HG03135 (cell line): ENCODE measurements at regions not wholly inside any gene's neighbourhood (a gene's known extent, or its start where the extent isn't known, plus 50 kb on each side); places are given as distances from the start of the nearest gene placed in this dataset.
A peak's percentile ranks its signal among the peaks of the same experiment; 100 is the strongest.

ENCODE experiments used
- ATAC-seq: cut with Tn5 transposase; IDR thresholded peaks from one replicate; pipeline ENCODE4 v1.9.1; 2021; ENCODE audit warnings: mild to moderate bottlenecking, moderate library complexity; ENCODE audit not compliant: unreplicated experiment

DNA sequence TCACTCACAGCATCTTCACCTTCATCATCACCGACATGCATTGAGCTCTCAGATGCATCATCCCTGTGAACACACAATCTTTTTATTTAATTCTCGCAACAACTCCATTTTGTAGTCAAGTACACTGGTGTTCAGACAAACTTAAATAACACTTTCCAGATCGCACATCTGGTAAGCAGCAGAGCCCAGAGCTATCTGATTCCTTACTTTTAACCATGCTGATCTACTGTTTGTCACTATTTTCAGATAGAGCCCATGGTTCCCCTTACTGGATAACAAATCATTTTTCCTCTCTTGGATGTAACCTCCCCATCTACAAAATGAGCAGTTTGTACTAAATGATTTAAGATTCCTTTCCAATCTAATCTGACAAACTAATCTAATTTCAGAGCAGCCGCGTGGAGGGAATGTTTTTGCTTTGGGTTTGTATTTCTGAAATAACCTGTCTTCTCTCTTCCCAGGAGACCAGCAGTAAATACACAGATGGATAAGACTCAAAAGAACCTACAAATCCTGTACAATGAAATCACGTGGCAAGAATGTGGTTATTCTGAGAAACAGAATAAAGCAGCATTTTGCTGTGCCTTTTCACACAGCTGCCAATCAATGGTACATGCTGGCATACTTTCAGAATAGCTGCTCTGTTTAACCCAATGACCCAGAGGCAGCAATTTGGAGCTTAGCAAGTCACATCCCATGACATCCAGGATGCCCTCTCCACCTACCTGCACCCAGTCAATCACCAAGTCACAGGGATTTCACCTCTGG lies 72.9 kb upstream of the CCL2 start:
- ATAC-seq, result no peak

DNA sequence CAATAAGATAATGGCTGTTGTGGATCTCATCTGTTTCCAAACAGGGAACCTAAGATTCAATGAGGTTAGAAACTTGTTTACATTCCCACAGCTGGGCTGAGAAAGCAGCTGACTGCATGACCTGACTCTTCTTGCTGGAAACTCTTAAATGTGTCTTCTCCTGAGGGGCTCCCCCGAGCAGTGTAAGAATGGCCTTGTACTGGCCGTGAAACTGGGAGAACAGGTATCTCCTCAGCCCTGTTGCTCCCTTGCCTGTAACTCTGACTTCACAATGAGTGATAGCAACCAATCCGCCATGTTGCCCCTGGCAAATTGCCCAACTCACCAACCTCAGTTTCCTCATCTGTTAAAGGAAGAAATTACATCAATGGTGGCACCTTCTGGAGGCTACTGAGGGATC lies 59.1 kb upstream of the CCL2 start:
- ATAC-seq, result no peak

DNA sequence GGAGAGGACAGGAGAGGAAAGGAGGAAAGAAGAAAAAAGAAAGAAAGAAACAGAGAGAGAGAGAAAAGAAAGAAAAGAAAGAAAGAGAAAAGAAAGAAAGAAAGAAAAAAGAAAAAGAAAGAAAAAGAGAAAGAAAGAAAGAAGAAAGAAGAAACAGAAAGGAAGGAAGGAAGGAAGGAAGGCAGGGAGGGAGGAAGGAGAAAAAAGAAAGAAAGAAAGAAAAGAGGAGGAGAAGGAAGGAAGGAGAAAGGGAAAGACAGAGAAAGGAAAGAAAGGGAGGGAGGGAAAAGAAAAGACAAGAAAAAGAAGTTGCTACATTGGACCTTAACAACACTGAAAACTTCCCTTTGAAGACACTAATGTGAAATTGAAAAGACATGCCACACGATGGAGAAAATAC lies 56.6 kb upstream of the CCL2 start:
- ATAC-seq, result no peak

DNA sequence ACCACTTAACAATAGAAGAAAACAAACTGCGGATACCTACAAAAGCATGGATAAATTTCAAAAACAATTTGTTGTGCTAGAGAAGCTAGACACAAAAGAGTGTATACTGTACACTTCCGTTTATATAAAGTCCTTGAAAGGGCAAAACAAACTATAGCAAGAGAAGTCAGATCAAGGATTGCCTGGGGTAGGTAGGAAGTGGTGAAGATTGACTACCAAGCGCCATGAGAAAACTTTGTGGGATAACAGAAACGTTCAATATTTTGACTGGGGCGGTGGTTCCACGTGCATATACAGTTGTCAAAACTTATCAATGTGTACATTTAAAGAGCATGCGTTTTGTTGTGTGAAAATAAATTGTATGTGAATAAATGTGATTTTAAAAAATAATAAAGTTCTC lies 55.6 kb upstream of the CCL2 start:
- ATAC-seq, result no peak

DNA sequence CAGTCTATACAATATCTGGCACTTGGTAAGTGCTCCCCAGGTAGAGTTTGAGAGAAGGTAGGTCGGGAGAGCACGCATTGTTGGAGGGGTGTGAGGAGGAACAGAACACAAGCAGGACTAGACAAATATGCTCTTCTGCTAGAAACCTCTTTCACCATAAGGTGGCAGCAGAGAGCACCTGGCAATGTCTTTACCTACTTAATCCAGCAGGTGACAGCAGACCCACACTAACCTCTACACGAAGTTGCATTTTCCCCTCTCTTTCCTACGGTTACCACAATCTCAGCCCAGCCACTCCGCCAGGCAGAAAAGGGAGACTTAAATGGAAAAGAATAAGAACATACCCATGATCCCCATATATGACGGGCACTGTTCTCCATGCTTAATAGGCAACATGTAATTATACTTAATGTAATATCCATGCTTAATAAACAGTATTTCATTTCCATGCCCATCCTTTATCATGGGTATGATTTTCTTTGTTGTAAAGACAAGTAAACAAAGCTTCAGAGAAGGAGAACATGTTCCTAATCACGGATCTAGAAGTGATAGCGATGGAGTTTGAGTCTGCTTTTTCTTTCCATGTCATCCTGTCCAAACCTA lies 55.1 kb upstream of the CCL2 start:
- peak; percentile 66 for ATAC-seq

DNA sequence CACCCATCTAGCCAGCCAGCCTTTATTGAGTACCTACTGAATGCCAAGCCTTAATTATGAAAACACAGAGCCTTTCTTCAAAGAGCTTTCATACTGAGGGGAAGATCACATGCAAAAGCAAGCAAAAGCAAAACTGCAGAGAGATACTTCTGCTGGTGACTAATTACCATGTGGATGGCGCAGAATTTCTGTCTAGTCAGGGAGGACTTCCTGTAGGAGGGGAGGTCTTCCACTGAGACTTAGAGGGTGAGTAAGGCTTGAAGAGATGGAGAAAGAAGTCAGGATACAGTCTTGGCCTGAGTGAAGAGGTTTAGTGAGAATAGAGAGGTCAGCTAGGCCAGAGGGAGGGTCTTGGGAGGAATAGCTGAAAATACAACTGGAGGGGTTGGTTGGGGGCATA lies 53.9 kb upstream of the CCL2 start:
- ATAC-seq, result no peak

DNA sequence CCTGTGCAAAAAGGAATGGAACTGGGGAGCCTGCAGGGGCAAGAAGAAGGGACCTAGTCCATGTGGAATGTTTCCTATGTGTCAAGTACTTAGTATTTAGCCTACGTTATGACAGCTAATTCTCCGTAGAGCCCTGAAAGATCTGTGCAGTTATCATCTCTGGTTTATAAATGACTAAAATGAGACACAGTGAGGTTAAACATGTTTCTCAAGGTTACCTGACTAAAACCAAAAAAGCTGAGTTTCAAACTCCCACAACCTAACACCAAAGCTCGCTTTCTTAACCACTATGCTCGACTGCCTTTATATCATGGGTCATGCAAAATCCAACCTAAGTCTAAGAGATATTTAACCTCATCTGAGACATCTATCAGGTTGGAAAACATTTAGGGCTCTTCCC lies 53.3 kb upstream of the CCL2 start:
- no peak for ATAC-seq

DNA sequence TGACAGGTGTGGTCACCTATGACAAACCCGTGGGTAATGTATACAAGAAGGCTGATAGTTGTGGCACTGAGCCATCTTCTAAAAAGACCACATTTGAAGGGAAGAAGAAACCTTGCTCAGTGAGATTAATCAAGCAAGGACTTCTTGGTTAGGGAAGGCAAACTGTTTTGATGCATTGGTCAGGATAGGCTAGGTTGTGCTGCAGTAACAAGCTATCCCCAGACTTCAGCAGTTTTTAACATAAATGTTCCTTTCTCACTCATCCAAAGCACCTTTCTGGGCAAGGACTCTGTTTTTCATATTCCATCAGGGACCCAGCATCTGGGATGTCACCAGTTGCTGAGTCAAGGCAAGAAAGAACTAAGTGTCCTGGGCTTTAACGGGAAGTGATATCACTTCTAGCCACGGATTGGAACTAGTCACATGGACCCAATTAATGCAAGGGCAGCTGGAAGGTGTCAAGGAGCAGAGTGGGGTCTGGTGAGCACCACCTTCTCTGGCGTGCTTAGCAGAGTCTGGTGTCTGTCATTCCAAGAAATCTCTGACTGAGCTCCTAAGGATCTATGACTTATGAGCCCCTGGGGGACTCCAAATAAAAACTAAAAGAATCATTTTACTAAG lies 52.0 kb upstream of the CCL2 start:
- ATAC-seq, result no peak

DNA sequence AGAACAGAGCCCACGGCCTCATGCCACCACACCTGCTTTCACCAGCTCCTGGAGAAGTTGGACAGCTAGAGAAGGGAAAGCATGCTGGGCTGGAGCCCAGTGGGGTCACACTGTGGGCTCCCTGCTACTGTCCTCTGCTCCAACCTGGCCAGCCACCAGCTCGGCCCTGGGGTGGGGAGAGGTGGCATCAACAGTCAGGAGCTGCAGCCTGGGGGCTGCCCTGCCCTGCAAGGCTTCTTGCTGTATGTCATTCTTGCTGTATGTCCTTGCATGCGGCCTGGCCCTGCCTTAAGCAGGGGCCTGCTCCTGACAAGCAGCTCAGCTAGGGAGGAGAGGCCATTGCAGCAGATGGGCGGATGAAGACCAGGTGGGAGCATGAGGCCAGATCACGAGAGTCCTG lies 50.7 kb upstream of the CCL2 start:
- ATAC-seq, result no peak
